Inflammatory macrophage treated with lipopolysaccharide for 1 hour (primary cell): ENCODE measurements at regions not wholly inside any gene's neighbourhood (a gene's known extent, or its start where the extent isn't known, plus 50 kb on each side); places are given as distances from the start of the nearest gene placed in this dataset.
"Not testable (repeated sequence)": the region's sequence is repeated elsewhere in the genome, so short reads cannot be mapped to it uniquely, and the experiment has no call there.

Experiments used
- DNase-seq, 2 donors: peaks; one replicate each; pipeline ENCODE4 v3.0.0-alpha.2; 2020 to 2022

DNA sequence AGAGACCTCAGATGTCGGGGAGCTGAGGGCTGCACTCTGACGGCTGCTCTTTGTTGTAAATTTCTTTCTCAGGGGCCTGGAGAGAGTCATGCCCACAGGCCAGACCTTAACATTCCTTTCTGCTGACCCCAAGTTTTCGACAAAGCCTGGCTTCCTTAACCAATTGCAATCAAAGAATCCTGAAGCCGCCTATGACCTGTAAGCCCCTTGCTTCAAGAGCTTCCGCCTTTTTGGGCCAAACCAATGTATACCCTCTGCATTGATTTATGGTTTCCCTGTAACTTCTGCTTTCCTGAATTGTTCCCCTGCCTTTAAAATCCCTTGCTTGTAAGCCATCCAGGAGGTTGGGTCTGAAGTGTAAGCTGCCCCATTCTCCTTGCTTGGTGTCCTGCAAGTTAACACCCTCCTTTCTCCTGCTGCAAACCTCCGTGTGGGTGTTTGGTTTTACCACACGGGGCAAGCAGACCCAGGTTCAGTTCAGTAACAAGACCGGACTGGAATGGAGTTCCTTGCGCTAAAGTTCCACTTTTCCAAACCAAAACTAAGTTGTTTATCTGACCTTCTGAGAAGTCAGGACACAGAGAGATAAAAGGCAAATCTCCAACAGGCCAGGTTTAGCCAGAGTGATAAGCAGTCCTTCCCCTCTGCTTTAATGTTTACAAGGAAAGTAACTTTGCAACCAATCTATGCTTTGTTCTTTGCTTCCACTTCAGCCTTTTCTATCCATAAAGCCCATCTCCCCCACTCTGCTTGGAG lies 141.6 kb downstream of the KCNJ12 start:
- DNase-seq: no peak

DNA sequence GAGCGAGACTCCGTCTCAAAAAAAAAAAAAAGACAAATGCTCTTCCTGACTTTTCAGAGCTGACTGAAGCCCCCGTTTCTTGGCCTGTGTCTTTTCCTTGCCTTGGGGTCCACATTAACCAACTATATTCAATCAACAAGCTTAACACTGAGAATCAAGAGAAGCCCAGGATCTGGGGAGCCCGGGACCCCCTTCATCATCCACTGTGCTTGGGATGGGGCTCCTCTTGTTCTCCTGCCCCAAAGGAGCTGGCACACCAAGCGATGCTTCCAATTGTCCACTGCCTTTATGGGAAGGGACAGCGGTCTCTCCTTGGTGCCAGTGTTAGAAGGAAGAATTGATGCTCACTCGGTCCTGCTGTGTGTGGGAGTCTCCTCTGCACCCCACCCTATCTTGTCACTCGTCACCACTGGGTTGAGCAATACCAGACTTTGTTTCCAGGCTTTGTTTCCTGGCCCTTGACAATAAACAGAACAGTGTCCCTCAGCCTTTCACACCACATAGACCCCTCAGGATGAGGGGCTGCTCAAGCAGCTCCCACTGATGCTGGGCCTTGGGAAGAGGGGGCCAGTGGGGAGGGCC lies 146.7 kb downstream of the KCNJ12 start:
- no peak for DNase-seq

GRCh38 chr17:21523497-21524210 lies 147.5 kb downstream of the KCNJ12 start:
- DNase-seq: no peak

GRCh38 chr17:21524211-21524591 lies 148.0 kb downstream of the KCNJ12 start:
- DNase-seq: no peak

- DNase-seq: no peak
Observed at GRCh38 chr17:21525464-21526130, 149.4 kb downstream of the KCNJ12 start.

DNA sequence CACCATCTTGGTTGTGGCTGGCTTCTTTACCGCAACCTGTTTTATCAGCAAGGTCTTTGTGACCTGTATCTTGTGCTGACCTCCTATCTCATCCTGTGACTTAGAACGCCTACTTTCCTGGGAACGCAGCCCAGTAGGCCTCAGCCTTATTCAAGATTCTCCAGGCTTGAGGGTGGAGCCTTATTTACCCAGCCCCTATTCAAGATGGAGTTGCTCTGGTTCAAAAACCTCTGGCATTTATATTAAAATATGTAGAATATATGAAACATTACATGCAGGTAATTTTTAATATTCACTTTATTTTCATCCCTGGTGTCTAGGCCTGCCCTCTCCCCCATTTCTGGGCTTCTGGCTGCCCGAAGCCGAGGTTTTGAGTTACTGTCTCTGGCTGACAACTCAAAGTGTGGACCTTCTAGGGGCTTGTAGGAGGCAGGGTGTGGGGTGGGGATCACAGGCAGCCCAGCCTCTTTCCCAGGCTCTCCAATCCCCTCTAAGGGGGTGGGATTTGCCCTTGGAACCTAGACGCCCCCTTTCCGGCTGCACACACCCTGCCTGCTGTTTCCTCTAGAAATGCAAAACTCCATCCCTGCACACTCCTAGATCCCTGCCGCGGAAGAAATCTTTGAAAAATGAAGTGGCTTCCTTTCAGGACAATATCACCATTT lies 152.0 kb downstream of the KCNJ12 start:
- DNase-seq: no peak

DNA sequence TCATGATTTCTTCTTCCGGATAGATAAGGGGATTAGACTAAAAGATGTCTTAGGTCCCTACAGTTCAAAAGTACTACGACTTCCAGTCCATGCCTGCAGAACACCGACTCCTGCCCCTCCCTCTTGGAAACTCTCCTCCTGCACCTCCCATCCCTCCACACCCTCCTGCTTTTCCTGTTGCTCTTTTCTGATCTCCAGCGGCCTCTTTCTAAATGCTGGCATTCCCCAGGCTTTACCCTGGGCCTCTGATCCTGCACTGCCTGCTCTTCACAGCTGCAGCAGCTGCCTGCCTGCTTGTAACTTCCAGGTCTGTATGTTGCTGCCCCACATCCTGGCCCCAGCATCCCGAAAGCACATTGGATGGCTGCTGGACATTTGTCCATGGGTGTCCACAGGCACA lies 154.2 kb downstream of the KCNJ12 start:
- DNase-seq: no peak

DNA sequence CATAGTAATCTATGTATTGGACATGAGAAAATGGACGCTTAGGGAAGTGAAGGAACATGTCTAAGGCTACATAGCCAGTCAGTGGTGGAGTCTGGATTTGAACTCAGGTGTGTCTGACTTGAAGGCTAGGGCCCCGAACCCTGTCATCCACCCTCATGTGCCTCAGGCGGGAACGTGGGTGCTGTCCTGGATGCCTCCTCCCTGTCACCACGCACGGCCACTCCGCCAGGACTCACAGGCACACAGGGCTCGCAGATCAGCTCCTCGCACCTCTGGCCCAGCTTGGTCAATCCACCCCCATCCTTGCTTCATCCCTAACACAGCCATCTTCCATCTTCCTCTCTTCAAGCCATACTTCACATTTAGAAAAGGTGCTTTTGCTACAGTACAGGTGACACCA lies 154.7 kb downstream of the KCNJ12 start:
- DNase-seq: no peak

DNA sequence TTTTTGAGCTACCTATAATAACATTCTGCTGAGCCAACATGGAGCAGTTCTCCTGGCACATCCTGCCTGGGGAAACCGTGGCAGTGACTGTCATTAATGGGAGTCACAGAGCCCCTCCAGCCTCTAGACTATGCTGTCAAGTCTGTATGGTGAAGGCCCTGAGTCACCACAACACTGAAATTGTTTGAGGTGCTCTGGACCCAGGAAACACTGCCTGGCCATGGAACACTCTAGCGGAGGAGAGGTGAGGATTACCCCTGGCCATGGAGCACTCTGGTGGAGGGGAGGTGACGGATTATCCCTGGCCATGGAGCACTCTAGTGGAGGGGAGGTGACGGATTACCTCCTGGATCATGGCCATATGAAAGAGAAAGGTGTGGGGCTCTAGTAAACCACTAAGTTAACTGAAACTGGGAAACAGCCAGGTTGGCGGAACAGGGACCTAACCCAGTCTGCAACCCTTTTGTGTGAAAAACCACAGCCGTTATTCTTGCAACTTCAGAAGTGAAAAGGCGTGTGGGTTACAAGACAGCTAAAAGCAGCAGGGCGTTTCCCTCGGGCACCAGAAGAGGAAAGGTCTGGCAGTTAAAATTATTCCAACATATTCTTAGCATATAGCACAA lies 156.7 kb downstream of the KCNJ12 start:
- no peak for DNase-seq

DNA sequence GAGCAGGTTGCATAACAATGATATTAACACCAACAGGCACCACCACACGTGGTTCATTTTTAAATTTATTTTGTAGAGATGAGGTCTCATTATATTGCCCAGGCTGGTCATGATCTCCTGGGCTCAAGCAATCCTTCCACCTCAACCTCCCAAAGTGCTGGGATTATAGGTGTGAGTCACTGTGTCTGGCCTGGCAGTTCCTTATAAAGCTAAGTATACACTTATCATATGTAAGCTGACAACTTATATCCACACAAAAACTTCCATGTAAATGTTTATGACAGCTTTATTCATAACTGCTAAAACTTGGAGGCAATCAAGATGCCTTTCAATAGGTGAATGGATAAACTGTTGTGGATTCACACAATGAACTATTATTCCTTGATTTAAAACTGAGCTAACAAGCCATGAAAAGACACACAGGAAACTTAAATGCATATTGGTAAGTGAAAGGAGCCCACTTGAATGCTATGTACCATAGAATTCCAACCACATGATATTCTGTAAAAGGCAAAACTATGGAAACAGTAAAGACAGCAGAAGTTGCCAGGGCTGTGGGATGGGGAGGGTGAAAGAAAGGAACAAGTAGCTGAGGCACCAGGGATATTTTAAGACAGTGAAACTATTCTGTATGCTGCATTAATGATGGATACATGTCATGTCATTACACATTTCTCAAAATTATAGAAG lies 156.5 kb upstream of the KCNJ18 start:
- no peak for DNase-seq

DNA sequence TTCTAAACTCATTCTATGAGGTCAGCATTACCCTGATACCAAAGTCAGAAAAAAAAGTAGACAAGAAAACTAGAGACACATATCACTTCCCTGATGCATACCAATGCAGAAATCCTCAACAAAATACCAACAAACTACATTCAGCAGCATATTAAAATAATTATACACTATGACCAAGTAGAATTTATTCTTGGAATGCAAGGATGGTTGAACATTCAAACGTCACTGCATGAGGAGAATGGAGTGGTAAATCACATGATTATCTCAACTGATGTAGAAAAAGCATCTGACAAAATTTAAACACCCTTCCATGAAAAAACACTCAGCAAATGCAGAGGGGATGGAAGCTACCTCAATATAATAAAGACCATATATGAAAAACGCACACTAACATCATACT lies 155.0 kb upstream of the KCNJ18 start:
- no peak for DNase-seq

GRCh38 chr17:21538615-21539014 lies 153.7 kb upstream of the KCNJ18 start:
- no peak for DNase-seq

GRCh38 chr17:21539146-21539545 lies 153.2 kb upstream of the KCNJ18 start:
- DNase-seq: no peak

DNA sequence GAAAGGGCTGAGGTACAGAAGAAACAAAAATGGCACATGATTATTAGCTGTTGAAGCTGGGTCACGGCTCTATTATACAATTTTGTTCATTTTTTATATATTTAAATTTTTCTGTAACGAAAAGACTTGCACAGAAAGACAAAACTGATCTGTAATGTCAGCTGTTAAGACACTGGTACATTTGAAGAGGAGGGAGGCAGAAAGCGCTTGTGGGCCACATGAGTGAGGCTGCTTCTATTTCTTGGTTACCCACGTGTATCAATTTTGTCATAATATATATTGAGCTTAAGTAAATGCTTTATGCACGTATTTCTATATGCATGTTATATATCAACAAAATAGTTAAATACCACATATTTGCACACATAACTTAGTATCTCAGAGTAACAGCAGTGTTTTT lies 151.8 kb upstream of the KCNJ18 start:
- no peak for DNase-seq

DNA sequence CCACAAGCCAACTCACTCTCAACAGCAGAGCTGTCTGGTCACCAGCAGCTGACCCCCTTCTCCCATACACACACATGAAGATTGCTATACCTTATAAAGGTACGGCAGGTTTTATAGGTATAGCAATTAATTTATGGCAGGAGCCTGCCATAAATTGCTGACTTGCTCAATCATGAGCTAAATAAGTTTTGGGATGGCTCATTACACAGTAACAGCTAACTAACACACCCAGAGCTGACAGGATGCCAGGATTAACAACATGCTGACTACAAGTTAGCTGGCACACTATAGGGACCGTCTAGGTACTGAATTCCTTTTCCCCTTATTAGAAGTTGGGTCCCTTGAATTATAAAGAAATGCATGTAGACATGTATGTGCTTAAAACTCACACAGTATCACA lies 150.3 kb upstream of the KCNJ18 start:
- DNase-seq: no peak

- peak; percentile 54 to 62 for DNase-seq
Observed at GRCh38 chr17:21542991-21543390, 149.3 kb upstream of the KCNJ18 start.

DNA sequence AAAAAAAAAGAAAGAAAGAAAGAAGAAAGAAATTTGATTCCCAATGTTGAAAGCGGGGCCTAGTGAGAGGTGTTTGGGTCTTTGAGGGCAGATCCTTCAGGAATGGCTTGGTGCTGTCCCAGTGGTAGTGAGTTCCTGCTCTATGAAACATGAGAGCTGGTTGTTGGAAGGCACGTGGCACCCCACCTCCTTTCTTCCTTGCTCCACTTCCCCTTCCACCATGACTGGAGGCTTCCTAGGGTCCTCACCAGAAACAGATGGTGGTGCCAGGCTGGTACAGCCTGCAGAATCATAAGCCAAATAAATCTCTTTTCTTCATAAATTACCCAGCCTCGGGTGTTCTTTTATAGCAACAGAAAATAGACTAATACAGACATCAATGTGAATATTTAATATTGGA lies 147.3 kb upstream of the KCNJ18 start:
- no peak for DNase-seq

- no peak for DNase-seq
Observed at GRCh38 chr17:21548236-21548635, 144.1 kb upstream of the KCNJ18 start.

- DNase-seq: no peak
Observed at GRCh38 chr17:21549107-21549687, 143.1 kb upstream of the KCNJ18 start.

GRCh38 chr17:21550031-21550430 lies 142.3 kb upstream of the KCNJ18 start:
- not testable (repeated sequence) for DNase-seq

GRCh38 chr17:21551081-21551881 lies 141.0 kb upstream of the KCNJ18 start:
- peak; percentile 59 to 85 for DNase-seq
